ENCODE measurements at regions not wholly inside any gene's neighbourhood (a gene's known extent, or its start where the extent isn't known, plus 50 kb on each side); places are given as distances from the start of the nearest gene placed in this dataset.

- TF ChIP-seq POLR2A (IDR thresholded peaks at IDR 0.05; ENCODE audit: low read length) (no peak), GATA1 (IDR thresholded peaks at IDR 0.05; ENCODE audit: low read depth, low read length) (no peak)
These were observed 235.3 kb downstream of the CTTN start for GRCh38 chr11:70633610-70634009.

Data from erythroblast (primary cell).